Subcutaneous abdominal adipose tissue (tissue), 5 donors: ENCODE measurements at regions not wholly inside any gene's neighbourhood (a gene's known extent, or its start where the extent isn't known, plus 50 kb on each side); places are given as distances from the start of the nearest gene placed in this dataset.

Experiments used
- H3K27ac ChIP-seq: one replicate; pipeline ENCODE4 v1.7.0; 2013; ENCODE audit warnings: low read depth, mild to moderate bottlenecking, inconsistent platforms, low read length, moderate library complexity
- H3K27me3 ChIP-seq, 5 donors: one replicate each; pipeline ENCODE4 v1.7.0; 2013; ENCODE audit warnings: low read length in 5 of 5, inconsistent platforms in 1 of 5; ENCODE audit not compliant: control insufficient read depth in 5 of 5, insufficient read depth in 4 of 5
- H3K36me3 ChIP-seq, 5 donors: one replicate each; pipeline ENCODE4 v1.7.0; 2013; ENCODE audit warnings: low read length in 5 of 5; ENCODE audit not compliant: control insufficient read depth in 5 of 5, insufficient read depth in 5 of 5
- H3K4me1 ChIP-seq, 5 donors: one replicate each; pipeline ENCODE4 v1.7.0; 2013; ENCODE audit warnings: low read length in 5 of 5, mild to moderate bottlenecking in 3 of 5, moderate library complexity in 1 of 5; ENCODE audit not compliant: control insufficient read depth in 5 of 5, insufficient read depth in 5 of 5
- H3K4me3 ChIP-seq, 5 donors: one replicate each; pipeline ENCODE4 v1.7.0; 2013; ENCODE audit warnings: low read length in 5 of 5, low read depth in 1 of 5
- H3K9ac ChIP-seq, 5 donors: one replicate each; pipeline ENCODE4 v1.7.0; 2013; ENCODE audit warnings: low read length in 5 of 5, mild to moderate bottlenecking in 4 of 5, moderate library complexity in 3 of 5
- H3K9me3 ChIP-seq, 5 donors: one replicate each; pipeline ENCODE4 v1.7.0; 2013; ENCODE audit warnings: low read length in 5 of 5; ENCODE audit not compliant: control insufficient read depth in 5 of 5
- donor health status: healthy.
- donor health status: healthy.
- donor health status: healthy.
- donor health status: healthy.
- donor health status: healthy.

DNA sequence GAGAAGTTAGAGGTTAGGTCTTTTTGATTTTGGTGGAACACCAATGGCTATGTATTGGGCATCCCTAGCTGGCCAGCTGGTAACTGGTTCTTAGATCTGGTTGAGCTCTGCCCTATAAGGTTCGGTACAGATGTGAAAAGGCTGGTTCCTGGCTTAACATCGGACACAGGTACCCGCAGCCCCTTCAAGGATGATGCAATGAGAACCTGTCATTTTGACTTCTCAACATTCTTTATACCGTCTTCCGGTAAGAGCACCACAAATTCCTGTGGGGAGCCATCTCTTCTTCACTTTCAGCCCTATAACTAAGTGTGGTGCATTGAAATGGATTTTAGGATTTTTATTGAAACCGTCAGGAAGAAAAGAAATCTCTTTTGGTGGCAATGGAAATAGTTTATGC, 222.8 kb downstream of the ADAMTS9 start:
- Histone ChIP-seq H3K27ac (no peak overlapping the region), H3K4me3 (no peak overlapping the region), H3K36me3 (no peaks in the 10 kb centered on the region), H3K9me3 (no peaks in the 10 kb centered on the region), H3K4me1 (peaks cover 2 to 25% (median 16%) of the 10 kb centered on the region in 5 donors), H3K27me3 (no peaks in the 10 kb centered on the region), H3K9ac (no peak overlapping the region)

DNA sequence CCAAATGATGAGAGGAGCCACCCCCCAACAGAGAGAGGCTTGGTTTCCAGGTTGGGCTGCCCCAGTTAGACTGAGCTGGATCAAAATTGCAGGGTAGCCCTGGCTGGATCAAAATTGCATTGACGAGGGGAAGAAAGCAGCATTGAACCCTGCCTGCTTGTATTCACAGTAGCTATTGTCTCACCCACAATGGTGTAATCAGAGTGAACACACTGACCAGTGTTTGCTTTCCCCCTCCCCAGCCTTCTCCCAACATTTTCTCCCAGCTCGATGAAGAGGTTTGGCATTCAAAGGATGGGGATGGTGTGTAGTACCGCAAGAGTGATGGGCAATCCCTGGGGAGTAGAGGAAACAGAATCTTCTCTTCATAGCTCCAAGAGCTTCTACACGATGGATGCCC, 223.8 kb downstream of the ADAMTS9 start:
- H3K4me3 ChIP-seq = no peak overlapping the region
- no peak overlapping the region for H3K9ac ChIP-seq
- H3K36me3 ChIP-seq = no peaks in the 10 kb centered on the region
- H3K27ac ChIP-seq = no peak overlapping the region
- H3K4me1 ChIP-seq = peaks cover 3 to 25% (median 22%) of the 10 kb centered on the region in 5 donors
- no peaks in the 10 kb centered on the region for H3K27me3 ChIP-seq
- H3K9me3 ChIP-seq = no peaks in the 10 kb centered on the region

DNA sequence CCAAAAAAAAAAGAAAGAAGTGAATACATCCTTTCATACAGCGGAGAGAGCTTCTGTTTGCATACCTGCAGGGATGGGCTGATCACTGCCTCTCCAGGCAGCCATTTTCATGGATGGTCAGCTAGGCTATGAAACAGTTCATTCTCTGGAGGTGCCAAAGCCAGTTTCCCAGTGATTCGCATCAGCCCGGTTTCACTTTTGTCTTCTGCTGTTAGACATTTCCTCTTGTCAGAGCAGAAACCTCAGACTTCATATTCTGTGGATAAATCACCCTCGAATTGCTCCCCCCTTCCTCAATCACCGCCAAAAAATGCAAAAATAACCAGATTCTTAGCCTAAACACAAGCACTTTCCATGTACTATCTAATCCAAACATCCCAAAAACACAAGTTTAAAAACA, 225.6 kb downstream of the ADAMTS9 start:
- Histone ChIP-seq H3K36me3 (no peaks in the 10 kb centered on the region), H3K4me3 (peak overlapping the region in 1 of 5 donors; percentile 16)

DNA sequence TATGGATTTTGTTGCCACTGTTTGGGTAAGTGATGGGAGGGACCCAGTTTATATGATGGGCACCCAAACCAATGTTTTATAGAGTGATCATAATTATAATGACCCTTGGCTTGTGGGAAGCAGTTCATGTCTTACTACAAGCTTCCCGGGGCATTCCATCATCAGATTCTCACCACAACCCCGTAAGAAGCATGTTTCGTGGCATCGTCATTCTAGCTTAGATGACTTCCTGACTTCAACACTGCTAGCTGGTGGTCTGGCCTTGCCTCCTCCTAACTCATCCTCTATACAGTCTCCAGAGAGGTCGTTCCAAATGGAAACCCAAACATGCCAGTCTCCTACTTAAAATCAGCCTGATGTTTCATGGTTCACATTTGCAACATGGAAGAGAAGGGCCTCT, 226.9 kb downstream of the ADAMTS9 start:
- peaks cover 2 to 26% (median 17%) of the 10 kb centered on the region in 5 donors for H3K4me1 ChIP-seq
- H3K4me3 ChIP-seq = no peak overlapping the region
- H3K27ac ChIP-seq = peak overlapping the region; percentile 75
- no peaks in the 10 kb centered on the region for H3K9me3 ChIP-seq
- no peaks in the 10 kb centered on the region for H3K27me3 ChIP-seq
- H3K9ac ChIP-seq = no peak overlapping the region
- H3K36me3 ChIP-seq = no peaks in the 10 kb centered on the region

More for the DNA sequence above, 225.6 kb downstream of the ADAMTS9 start:
- H3K9me3 ChIP-seq = no peaks in the 10 kb centered on the region
- H3K4me1 ChIP-seq = peaks cover 2 to 25% (median 17%) of the 10 kb centered on the region in 5 donors
- H3K27ac ChIP-seq = no peak overlapping the region
- no peak overlapping the region for H3K9ac ChIP-seq
- H3K27me3 ChIP-seq = no peaks in the 10 kb centered on the region

DNA sequence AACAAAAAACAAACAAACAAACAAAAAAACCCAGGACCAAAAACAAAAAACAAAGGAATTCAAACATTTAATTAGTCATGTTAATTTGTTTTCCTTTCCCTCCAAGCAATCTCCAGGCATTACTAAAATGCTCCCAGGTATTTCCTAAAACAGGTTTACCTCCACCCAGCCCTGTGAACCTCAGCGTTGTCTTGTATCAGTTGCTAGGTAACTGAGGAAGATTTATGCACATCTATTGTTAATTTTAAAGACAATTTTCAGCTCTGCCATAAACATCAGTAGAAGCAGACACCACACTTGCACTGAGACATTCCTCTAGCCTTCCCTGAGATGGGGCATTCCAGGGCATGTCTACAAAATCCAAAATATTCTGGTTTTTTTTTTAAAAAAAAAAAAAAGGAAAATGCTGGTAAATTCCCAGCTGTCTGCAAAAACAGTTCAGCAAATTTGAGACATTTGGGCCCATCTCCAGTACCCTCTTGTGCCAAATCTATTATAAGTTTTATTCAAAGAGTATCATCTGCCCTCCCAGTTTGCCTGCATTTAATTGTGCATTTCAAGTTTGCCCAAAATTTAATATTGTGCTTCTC, 227.6 kb downstream of the ADAMTS9 start:
- H3K27ac ChIP-seq = peak overlapping the region; percentile 75
- H3K9ac ChIP-seq = no peak overlapping the region
- H3K36me3 ChIP-seq = no peaks in the 10 kb centered on the region
- peaks cover 2 to 25% (median 17%) of the 10 kb centered on the region in 5 donors for H3K4me1 ChIP-seq
- no peaks in the 10 kb centered on the region for H3K27me3 ChIP-seq
- H3K9me3 ChIP-seq = no peaks in the 10 kb centered on the region
- H3K4me3 ChIP-seq = no peak overlapping the region

DNA sequence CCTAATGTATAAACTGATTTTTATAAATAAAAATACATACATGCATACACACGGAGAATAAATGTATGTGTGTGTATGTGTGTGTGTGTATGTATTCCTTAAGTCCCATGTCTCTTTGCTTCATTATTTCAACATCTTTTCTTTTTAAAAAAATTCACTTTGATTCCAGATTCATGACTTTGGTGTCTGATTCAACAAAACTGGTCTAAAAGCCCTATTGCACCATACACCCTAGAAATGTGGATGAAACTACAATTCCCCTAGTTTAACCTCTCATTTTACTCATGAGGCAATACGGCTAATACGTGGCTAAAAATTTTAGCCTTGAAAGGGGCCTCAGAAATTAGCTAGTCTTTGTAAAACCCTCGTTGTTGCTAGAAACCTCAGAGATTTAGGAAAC, 228.1 kb downstream of the ADAMTS9 start:
- H3K4me1 ChIP-seq = peaks cover 2 to 25% (median 17%) of the 10 kb centered on the region in 5 donors
- no peaks in the 10 kb centered on the region for H3K9me3 ChIP-seq
- H3K4me3 ChIP-seq = no peak overlapping the region
- H3K27me3 ChIP-seq = no peaks in the 10 kb centered on the region
- H3K27ac ChIP-seq = peak overlapping the region; percentile 75
- H3K36me3 ChIP-seq = no peaks in the 10 kb centered on the region
- H3K9ac ChIP-seq = no peak overlapping the region

DNA sequence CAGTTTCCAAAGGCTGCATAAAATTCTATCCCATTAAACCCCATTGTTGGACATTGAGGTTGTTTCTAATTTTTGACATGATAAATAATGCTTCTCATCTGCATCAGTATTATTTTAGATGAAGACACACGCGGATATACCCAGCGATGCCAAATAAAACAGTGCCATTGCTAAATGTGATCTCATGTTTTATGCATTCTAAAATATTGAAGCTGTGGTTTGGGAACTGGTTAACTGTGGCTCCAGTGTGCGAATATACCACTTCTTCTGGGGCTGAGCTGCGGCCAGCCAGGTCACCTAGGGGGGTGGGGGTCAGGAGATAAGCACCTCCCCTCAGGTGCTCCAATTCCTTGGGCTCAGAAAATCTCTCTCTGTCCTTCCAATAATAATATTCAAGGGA, 230.0 kb downstream of the ADAMTS9 start:
- Histone ChIP-seq H3K36me3 (no peaks in the 10 kb centered on the region), H3K4me3 (no peak overlapping the region)

DNA sequence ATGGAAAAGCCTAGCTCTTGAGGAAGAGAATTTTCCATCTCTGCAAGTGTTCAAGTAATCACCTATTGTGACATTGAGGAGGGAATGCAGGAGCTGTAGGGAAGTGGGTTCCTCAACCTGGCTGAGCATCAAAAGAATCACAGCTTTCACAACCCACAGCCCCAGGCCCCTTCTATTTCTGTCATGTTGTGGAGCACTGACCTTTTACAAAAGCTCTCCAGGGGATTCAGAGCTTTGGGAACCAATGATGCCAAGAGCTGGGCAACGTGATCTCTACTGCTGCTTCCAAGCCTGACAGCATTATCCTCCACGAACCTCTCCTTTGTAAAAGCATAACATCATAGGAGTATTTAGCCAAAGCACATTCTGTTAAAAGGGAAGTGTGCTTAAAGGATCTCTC, 231.1 kb downstream of the ADAMTS9 start:
- no peak overlapping the region for H3K9ac ChIP-seq
- H3K4me1 ChIP-seq = peaks cover 0 to 24% (median 6%) of the 10 kb centered on the region in 5 donors

More for the DNA sequence above, 230.0 kb downstream of the ADAMTS9 start:
- Histone ChIP-seq H3K27ac (no peak overlapping the region), H3K9ac (no peak overlapping the region), H3K4me1 (peaks cover 2 to 25% (median 14%) of the 10 kb centered on the region in 5 donors), H3K9me3 (no peaks in the 10 kb centered on the region), H3K27me3 (no peaks in the 10 kb centered on the region)

DNA sequence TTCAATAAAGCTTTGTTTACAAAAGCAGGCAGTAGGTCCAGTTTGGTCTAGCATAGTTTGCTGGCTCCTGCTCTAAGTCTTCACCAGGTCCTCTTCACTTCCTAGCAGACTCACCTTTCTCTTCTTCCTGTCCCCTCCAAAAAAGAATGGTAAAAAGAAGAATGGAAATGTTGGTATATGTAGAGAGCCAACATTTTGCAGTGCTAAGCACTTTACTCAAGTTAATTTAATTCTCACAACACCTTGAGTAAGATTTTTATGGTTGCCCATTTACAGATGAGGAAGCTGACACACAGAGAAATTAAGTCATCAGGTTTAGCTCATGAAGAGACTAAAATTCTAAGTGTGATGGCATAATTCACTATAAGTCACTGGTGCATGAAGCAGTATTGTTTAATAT, 230.1 kb upstream of the PRICKLE2 start:
- H3K9me3 ChIP-seq = no peaks in the 10 kb centered on the region
- H3K36me3 ChIP-seq = no peaks in the 10 kb centered on the region
- H3K9ac ChIP-seq = no peak overlapping the region
- H3K27me3 ChIP-seq = no peaks in the 10 kb centered on the region
- no peak overlapping the region for H3K4me3 ChIP-seq
- H3K4me1 ChIP-seq = peaks cover 0 to 14% (median 2%) of the 10 kb centered on the region in 5 donors
- no peak overlapping the region for H3K27ac ChIP-seq

More for the DNA sequence above, 231.1 kb downstream of the ADAMTS9 start:
- H3K36me3 ChIP-seq = no peaks in the 10 kb centered on the region
- no peaks in the 10 kb centered on the region for H3K9me3 ChIP-seq
- H3K4me3 ChIP-seq = no peak overlapping the region
- no peak overlapping the region for H3K27ac ChIP-seq
- H3K27me3 ChIP-seq = no peaks in the 10 kb centered on the region

DNA sequence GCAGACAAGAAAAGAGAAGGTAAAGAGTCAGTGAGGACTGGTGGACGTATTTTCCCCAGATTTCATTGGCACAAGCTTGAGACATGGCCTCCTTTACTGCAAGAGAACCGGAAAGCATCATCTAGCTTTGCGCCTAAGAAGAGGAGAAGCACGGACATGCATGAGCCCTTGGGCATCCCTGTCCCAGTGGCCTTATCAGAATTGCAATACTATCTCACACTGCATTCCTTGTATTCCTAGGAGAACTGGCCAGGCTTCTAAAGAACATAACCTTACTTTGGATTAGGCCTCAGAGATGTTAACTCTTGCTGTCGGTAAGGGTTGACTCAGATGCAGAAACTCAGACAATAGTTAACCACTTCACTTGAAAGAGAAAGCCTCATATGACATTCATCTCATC, 229.5 kb upstream of the PRICKLE2 start:
- Histone ChIP-seq H3K9me3 (no peaks in the 10 kb centered on the region), H3K4me1 (peaks cover 0 to 14% (median 2%) of the 10 kb centered on the region in 5 donors), H3K9ac (no peak overlapping the region), H3K27me3 (no peaks in the 10 kb centered on the region), H3K36me3 (no peaks in the 10 kb centered on the region), H3K27ac (no peak overlapping the region), H3K4me3 (no peak overlapping the region)
